Esophagus squamous epithelium (tissue), 5 donors: ENCODE measurements at regions not wholly inside any gene's neighbourhood (a gene's known extent, or its start where the extent isn't known, plus 50 kb on each side); places are given as distances from the start of the nearest gene placed in this dataset.

Experiments used
- DNase-seq: peaks from one replicate; lab custom pipeline; 2025; lab: John Stamatoyannopoulos, UW
- H3K27ac ChIP-seq, 4 donors: fragments of 200-600 bp; sonication (generic); one replicate each; pipeline ENCODE4 v1.5.1; 2016 to 2019; ENCODE audit warnings: mild to moderate bottlenecking in 1 of 4
- H3K27me3 ChIP-seq, 4 donors: fragments of 200-600 bp; sonication (generic); 1 replicate in 3 of 4; 2 replicates in 1 of 4; pipeline versions ENCODE4 v1.5.1 to v1.6.0; 2017 to 2021; ENCODE audit warnings: antibody characterized with exemption in 1 of 4
- H3K36me3 ChIP-seq, 3 donors: fragments of 200-600 bp; sonication (generic); one replicate each; pipeline ENCODE4 v1.5.1; 2016 to 2019
- H3K4me1 ChIP-seq, 3 donors: fragments of 200-600 bp; sonication (generic); one replicate each; pipeline ENCODE4 v1.5.1; 2017 to 2019
- H3K4me3 ChIP-seq, 4 donors: fragments of 200-600 bp; sonication (generic); 1 replicate in 3 of 4; 2 replicates in 1 of 4; pipeline ENCODE4 v1.5.1; 2016 to 2019; ENCODE audit warnings: mild to moderate bottlenecking in 2 of 4, moderate library complexity in 1 of 4
- H3K9me3 ChIP-seq, 3 donors: fragments of 200-600 bp; sonication (generic); one replicate each; pipeline ENCODE4 v1.5.1; 2016 to 2019
- POLR2A ChIP-seq, 4 donors: fragments of 450-650 bp; IDR thresholded peaks; one replicate each; pipeline ENCODE4 v1.6.1; 2017; ENCODE audit warnings: antibody characterized with exemption in 4 of 4, mild to moderate bottlenecking in 4 of 4, moderate library complexity in 3 of 4
- WGBS, 2 donors: methylation state at CpG; one replicate each; pipeline ENCODE4 v1.1.5; 2018; 5-methylcytosine and 5-hydroxymethylcytosine counted together
- intact Hi-C: fragments of 100-400 bp; cut with DNase I; formaldehyde crosslinking; loops from one replicate; pipeline ENCODE4 v1.15.0; 2022
- TF ChIP-seq, protein P1 (sequence below), 6 experiments: fragments of 450-650 bp in 4 of 6; fragments of 200-600 bp in 2 of 6; sonication (generic) in 2 of 6; IDR thresholded peaks; one replicate each; pipeline ENCODE4 v1.5.1; 2016 to 2019; ENCODE audit warnings: antibody characterized with exemption in 6 of 6, mild to moderate bottlenecking in 4 of 6, moderate library complexity in 4 of 6
- donor health status: DM: yes; HTN: yes; CAD: no.

DNA sequence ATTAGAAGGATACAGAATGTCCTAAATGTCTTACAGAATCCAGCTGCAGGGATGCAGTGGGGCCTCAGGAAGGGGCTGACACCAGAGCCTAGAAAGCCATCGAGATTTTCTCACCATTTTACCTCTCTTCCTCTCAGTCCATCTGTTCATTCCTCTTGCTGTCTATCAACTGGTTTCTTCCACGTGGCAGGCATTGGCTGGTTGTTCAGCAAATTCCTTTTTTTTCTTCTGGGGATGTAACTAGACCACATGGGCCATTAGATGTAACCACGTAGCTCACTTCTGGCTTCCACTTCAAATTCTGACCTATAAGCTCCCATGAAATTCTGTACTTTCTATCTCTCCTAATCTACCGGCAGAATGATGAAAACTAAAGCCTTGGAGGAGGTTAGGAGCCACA is 93.6 kb upstream of the MTAP start:
- no peaks in the 10 kb centered on the region for H3K27me3 ChIP-seq
- intact Hi-C loops: no loop called here

GRCh38 chr9:21709464-21710058 is 92.9 kb upstream of the MTAP start:
- Histone ChIP-seq H3K9me3 (no peaks in the 10 kb centered on the region), H3K36me3 (no peaks in the 10 kb centered on the region), H3K4me3 (no peak overlapping the region), H3K27me3 (no peaks in the 10 kb centered on the region), H3K4me1 (peaks cover 0 to 53% (median 7%) of the 10 kb centered on the region in 3 donors), H3K27ac (no peak overlapping the region)
- TF ChIP-seq, protein P1, sequence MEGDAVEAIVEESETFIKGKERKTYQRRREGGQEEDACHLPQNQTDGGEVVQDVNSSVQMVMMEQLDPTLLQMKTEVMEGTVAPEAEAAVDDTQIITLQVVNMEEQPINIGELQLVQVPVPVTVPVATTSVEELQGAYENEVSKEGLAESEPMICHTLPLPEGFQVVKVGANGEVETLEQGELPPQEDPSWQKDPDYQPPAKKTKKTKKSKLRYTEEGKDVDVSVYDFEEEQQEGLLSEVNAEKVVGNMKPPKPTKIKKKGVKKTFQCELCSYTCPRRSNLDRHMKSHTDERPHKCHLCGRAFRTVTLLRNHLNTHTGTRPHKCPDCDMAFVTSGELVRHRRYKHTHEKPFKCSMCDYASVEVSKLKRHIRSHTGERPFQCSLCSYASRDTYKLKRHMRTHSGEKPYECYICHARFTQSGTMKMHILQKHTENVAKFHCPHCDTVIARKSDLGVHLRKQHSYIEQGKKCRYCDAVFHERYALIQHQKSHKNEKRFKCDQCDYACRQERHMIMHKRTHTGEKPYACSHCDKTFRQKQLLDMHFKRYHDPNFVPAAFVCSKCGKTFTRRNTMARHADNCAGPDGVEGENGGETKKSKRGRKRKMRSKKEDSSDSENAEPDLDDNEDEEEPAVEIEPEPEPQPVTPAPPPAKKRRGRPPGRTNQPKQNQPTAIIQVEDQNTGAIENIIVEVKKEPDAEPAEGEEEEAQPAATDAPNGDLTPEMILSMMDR (IDR thresholded peaks at IDR 0.05): peak; percentile 51 to 82 (median 74)
- TF ChIP-seq POLR2A (IDR thresholded peaks at IDR 0.05): no peak
- intact Hi-C loops: no loop called here
- no peak for DNase-seq
- 45 to 49% methylated on average over 5 of the region's 5 CpGs for whole genome bisulfite sequencing, 2 donors

More for the DNA sequence above, 93.6 kb upstream of the MTAP start:
- Histone ChIP-seq H3K36me3 (no peaks in the 10 kb centered on the region), H3K4me1 (peaks cover 0 to 53% (median 7%) of the 10 kb centered on the region in 3 donors), H3K9me3 (no peaks in the 10 kb centered on the region), H3K27ac (peak overlapping the region in 2 of 4 donors; percentile 29), H3K4me3 (no peak overlapping the region)
- DNase-seq: no peak
- TF ChIP-seq, protein P1 (IDR thresholded peaks at IDR 0.05): no peak
- no peak for TF ChIP-seq POLR2A (IDR thresholded peaks at IDR 0.05)
- 39 to 40% methylated on average over 4 of the region's 4 CpGs for WGBS, 2 donors

DNA sequence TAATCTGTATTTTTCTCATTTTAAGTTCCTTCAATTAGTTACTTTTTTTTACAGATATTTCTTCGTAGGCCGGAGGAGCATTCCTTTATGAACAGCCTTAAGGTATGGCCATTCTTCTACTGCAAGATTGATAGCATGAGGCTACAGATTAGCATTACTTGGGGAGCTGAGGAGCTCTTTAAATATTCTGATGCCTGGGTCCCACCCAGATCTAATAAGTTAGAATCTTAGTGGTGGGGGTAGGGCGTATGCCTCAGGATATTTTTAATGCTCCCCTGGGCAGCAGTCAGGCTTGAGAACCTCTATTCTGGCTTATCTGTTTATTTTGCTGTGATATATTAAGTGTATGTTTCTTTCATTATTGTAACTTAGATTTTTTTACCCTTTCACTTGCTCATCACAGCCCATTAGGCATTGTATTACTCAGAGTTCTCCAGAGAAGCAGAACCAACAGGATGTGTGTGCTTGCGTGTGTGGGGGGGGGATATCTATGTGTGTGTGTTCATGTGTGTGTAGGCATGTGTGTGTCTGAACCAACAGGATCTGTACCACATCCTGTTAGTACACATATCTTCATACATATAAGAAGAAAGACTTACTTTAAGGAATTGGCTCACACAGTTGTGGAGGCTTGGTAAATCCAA is 91.8 kb upstream of the MTAP start:
- Histone ChIP-seq H3K27ac (no peak overlapping the region), H3K9me3 (no peaks in the 10 kb centered on the region), H3K36me3 (no peaks in the 10 kb centered on the region), H3K27me3 (no peaks in the 10 kb centered on the region), H3K4me3 (no peak overlapping the region), H3K4me1 (peaks cover 0 to 53% (median 7%) of the 10 kb centered on the region in 3 donors)
- DNase-seq: no peak
- intact Hi-C loops: no loop called here
- TF ChIP-seq, protein P1 (IDR thresholded peaks at IDR 0.05): no peak
- no peak for TF ChIP-seq POLR2A (IDR thresholded peaks at IDR 0.05)
- 67 to 75% methylated on average over 4 of the region's 4 CpGs for WGBS, 2 donors

DNA sequence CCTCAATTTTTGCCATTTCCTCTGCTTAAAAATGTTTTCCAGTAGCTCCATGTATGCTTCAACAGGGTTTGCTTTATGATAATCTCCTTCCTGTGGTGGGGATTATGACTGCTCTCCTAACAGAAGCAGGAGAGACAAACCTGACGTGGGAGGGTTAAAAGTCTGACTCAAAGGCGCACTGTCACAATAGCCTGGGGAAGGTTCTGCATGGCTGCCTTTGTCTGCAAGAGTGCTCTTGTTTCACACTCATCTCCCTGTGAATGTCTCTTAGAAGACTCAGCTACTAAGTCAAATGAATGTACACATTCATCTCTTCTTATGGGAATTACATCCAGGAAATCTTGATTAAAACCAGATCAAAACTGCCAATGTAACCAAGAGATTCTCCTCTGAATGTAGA is 90.9 kb upstream of the MTAP start:
- Histone ChIP-seq H3K36me3 (no peaks in the 10 kb centered on the region), H3K4me1 (peaks cover 0 to 53% (median 7%) of the 10 kb centered on the region in 3 donors), H3K4me3 (no peak overlapping the region), H3K27me3 (no peaks in the 10 kb centered on the region), H3K9me3 (no peaks in the 10 kb centered on the region), H3K27ac (peak overlapping the region in 1 of 4 donors; percentile 10)
- TF ChIP-seq, protein P1 (IDR thresholded peaks at IDR 0.05): no peak
- no peak for TF ChIP-seq POLR2A (IDR thresholded peaks at IDR 0.05)
- no peak for DNase-seq
- intact Hi-C loops: no loop called here
- 12 to 29% methylated on average over 2 of the region's 2 CpGs for WGBS, 2 donors

GRCh38 chr9:21715408-21715807 is 87.0 kb upstream of the MTAP start:
- Histone ChIP-seq H3K4me3 (no peak overlapping the region), H3K4me1 (peaks cover 0 to 28% (median 0%) of the 10 kb centered on the region in 3 donors), H3K36me3 (no peaks in the 10 kb centered on the region), H3K27me3 (peaks cover 0 to 6% (median 0%) of the 10 kb centered on the region in 4 donors), H3K9me3 (no peaks in the 10 kb centered on the region), H3K27ac (no peak overlapping the region)
- WGBS, 2 donors: 23 to 29% methylated on average over 1 of the region's 1 CpG
- no peak for TF ChIP-seq POLR2A (IDR thresholded peaks at IDR 0.05)
- TF ChIP-seq, protein P1 (IDR thresholded peaks at IDR 0.05): no peak
- DNase-seq: no peak
- intact Hi-C loops: no loop called here
